HepG2 (cell line): ENCODE measurements at regions not wholly inside any gene's neighbourhood (a gene's known extent, or its start where the extent isn't known, plus 50 kb on each side); places are given as distances from the start of the nearest gene placed in this dataset.

Source experiments
- CBX1 ChIP-seq: IDR thresholded peaks from one replicate; pipeline ENCODE4 v1.6.1; 2016; ENCODE audit warnings: antibody characterized with exemption, low read depth
- NCOA5 ChIP-seq: sonication (generic); formaldehyde crosslinking; IDR thresholded peaks from 2 replicates; pipeline ENCODE4 v1.4.0; 2020; ENCODE audit warnings: missing genetic modification reagents
- NR2F6 ChIP-seq, 2 experiments: IDR thresholded peaks; 2 replicates each; pipeline ENCODE4 v1.6.1; 2016; ENCODE audit warnings: antibody characterized with exemption in 1 of 2, mild to moderate bottlenecking in 1 of 2
- SRSF9 ChIP-seq: fragments of 200-400 bp; formaldehyde crosslinking; IDR thresholded peaks from 2 replicates; pipeline ENCODE4 v1.6.1; 2018; ENCODE audit warnings: borderline replicate concordance, mild to moderate bottlenecking, low read depth, low read length; ENCODE audit not compliant: insufficient read depth, poor library complexity, severe bottlenecking
- ZNF639 ChIP-seq: conservative IDR thresholded peaks from 2 replicates; pipeline ENCODE4 v1.6.1; 2018; ENCODE audit warnings: missing genetic modification reagents

- TF ChIP-seq SRSF9 (no peak), ZNF639 (CRISPR knock-in tag) (no peak), CBX1 (no peak), NCOA5 (CRISPR knock-in tag) (no peak), NR2F6 (IDR thresholded peaks at IDR 0.05) (no peak), NR2F6 (CRISPR knock-in tag; IDR thresholded peaks at IDR 0.05) (no peak)
These were observed 101.4 kb downstream of the ADRA2C start for GRCh38 chr4:3867403-3868100.
